HG03460 (cell line): ENCODE measurements at regions not wholly inside any gene's neighbourhood (a gene's known extent, or its start where the extent isn't known, plus 50 kb on each side); places are given as distances from the start of the nearest gene placed in this dataset.
"Not testable (repeated sequence)": the region's sequence is repeated elsewhere in the genome, so short reads cannot be mapped to it uniquely, and the experiment has no call there.

ENCODE experiments used
- ATAC-seq: cut with Tn5 transposase; IDR thresholded peaks from one replicate; pipeline ENCODE4 v1.9.1; 2021; ENCODE audit not compliant: unreplicated experiment

DNA sequence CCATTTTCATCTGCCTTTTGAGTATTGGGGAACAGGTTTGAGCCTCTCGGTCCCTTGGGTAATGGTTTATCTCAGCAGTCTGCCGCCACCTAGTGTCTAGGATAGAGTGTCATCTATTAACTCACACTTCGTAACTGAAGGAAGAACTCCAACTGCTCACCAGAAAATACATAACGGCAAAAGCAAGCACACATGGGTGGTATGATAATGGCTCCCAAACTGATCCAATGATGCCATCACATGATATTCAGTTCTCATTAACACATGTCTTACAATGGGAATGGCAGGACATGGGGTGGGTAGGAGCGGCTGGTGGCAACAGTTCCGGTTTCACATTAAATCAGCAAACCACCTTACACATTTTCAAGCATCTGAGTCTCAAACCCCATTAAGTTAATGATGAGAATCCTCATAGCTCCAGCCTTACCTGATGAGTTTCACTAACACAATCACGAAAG lies 110.7 kb upstream of the PHACTR1 start:
- ATAC-seq: peak; percentile 37

DNA sequence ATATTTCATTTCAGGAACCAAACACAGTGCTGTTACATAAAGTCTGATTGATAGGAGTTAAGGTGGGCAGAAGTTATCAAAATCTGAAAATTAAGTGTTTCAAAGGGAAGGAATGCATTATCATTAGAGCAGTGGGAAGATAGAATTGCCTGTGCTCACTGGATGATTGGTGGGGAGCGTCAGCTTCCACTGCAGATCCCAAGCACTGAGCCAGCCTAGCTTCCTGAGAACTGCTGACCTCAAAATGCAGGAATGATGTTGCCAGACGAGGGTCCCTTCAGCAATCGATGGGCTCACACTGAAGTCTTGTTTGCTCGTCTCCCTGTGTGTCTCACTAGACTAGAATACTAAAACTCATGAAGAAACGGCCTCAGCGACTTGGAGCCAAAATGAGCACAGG lies 110.0 kb upstream of the PHACTR1 start:
- ATAC-seq: no peak

DNA sequence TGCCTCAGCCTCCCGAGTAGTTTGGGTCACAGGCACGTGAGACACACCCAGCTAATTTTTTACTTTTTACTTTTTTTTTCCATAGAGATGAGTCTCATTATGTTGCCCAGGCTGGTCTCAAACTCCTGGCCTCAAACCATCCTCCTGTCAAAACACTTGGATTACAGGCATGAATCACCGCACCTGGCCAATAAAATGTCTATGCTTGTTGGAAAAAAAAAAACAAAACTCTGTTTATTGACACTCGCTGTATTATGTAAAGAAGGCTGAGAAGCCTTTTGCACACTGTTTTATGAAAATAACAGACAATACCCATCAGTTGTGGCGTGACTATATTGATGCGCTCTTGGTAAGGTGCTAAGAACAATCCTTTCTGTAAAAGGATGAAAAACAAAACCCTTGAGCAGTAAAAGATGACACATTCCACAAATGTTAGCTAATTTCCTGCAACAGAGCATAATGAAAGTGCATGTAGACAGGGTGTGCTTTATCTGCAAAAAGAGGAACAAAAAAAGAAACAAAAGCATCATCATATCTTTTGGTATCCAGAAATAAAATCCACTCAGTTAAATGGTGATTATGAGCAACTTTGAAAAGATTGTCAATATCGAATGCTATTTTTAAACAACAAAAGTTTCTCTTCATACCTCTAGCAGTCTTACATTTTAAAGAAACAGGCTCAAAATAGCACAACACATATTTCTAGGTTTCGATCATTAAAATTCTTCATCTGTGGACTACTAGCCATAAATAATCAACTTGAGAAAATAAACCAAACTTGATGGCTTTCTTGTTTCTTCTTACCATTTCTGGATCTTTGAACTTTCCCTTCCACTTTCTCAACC lies 108.3 kb upstream of the PHACTR1 start:
- peak; percentile 75 for ATAC-seq

GRCh38 chr6:12608874-12609273 lies 107.7 kb upstream of the PHACTR1 start:
- ATAC-seq: peak; percentile 29

DNA sequence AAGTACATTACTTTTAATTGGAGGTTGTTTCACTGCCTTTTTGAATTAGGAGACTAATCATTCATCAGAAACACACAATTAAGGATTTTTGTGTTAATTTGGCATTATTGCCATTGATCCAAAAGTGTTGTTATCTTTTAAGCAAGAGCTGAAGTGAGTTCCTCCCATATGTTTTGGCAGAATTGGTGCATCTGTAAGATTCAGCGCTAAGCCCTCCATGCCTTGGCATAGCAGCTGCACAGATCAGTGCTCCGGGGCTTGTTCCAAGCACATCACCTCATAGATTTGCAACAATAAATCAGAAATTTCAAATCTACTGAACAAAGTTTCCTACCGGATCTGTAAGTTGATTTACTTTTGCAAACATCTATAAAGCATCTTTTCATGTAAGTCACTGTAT lies 106.8 kb upstream of the PHACTR1 start:
- no peak for ATAC-seq

GRCh38 chr6:12610862-12611261 lies 105.7 kb upstream of the PHACTR1 start:
- no peak for ATAC-seq

DNA sequence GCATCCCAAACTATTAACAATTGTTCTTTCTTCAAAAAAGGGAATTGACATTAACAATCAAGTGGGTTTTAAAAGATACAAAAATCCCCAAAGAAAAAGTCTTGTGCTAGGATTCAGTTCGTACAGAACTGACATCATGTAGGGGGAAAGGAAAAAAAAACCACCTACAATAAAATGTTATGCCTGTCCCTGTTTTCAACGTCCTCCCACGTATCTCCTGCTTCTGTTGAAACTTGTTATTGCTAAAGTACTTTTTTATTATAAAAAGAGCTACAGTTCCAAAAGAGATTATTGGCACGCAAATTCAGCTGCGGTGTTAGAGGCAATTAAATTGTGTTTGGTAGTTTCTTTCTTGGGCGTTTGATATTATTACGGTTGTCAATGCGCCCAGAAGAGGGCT lies 102.8 kb upstream of the PHACTR1 start:
- no peak for ATAC-seq

GRCh38 chr6:12614456-12614855 lies 102.1 kb upstream of the PHACTR1 start:
- ATAC-seq: no peak

- no peak for ATAC-seq
Observed at GRCh38 chr6:12618296-12618695, 98.3 kb upstream of the PHACTR1 start.

GRCh38 chr6:12621754-12622153 lies 94.8 kb upstream of the PHACTR1 start:
- no peak for ATAC-seq

GRCh38 chr6:12622566-12622965 lies 94.0 kb upstream of the PHACTR1 start:
- ATAC-seq: no peak

DNA sequence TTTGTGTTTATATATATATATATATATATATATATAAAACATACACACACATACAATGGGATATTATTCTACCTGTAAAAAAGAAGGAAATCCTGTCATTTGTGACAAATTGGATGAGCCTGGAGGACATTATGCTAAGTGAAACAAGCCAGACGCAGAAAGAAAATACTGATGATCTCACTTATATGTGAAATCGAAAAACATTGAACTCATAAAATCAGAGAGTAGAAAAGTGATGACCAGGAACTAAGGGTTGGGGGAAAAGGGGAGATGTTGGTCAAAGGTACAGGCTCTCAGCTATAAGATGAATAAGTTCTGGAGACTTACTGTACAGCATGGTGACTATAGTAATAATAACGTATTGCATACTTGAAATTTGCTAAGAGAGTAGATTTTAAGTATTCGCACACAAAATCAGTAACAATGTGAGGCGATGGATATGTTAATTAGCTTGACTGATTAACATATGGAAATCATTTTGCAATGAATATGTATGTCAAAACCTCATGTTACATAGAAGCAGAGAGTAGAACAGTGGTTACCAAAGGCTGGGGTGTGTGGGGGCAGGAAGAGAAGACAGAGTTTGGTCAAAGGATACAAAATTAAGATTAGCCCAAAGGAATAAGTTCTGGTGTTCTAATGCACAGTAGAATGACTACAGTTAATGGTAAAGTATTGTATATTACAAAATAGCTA lies 92.3 kb upstream of the PHACTR1 start:
- no peak for ATAC-seq

GRCh38 chr6:12627053-12627452 lies 89.5 kb upstream of the PHACTR1 start:
- no peak for ATAC-seq

- no peak for ATAC-seq
Observed at GRCh38 chr6:12628327-12628726, 88.2 kb upstream of the PHACTR1 start.

GRCh38 chr6:12633746-12634145 lies 82.8 kb upstream of the PHACTR1 start:
- not testable (repeated sequence) for ATAC-seq

- ATAC-seq: no peak
Observed at GRCh38 chr6:12635375-12635774, 81.2 kb upstream of the PHACTR1 start.

- no peak for ATAC-seq
Observed at GRCh38 chr6:12635813-12636212, 80.8 kb upstream of the PHACTR1 start.

DNA sequence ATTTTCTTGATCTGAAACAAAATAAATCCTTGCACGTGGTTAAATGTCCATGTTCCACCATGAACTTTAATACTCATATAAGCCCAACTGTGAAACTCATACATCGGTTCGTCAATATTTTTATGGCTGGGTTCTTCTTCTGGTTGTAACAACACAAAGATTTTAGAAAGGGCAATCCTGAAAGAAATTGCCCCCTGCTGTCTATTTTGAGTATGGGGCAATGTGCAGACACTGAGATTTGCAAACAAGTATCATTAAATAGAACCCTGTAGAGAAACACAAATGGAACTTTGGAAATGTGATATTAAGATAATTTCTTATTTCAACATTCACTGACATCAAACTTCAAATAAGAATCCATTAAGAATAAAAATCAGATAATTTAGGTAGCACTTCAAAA lies 80.2 kb upstream of the PHACTR1 start:
- no peak for ATAC-seq

DNA sequence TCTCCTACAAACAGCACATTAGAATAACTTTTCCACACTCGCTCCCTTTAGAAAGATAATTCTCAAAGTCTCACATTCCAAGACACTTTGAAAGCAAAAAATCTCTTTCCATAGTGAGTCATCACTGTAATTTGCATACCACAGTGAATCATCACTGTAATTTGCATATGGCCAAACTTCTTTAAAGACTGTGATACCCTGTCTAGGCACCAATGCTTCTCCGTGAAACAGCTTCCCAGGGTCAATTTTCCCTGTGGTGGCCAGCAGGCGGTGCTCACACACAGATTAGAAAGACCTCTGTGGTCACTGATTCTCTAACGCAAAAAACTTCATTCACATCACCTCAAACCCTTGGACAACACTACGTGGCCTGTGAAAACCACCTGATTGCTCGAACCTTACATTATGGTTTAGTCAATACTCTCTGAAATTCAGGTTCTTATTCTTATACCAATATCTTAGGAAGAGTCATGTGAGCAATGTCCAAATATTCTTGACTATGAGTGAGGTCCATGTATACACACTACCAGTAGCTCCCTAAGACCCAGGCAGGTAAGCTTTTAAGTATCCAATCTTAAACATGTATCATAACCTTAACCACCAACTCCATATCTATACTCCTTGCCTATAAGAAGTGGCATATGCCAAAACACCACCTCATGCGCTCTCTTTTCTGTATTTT lies 78.5 kb upstream of the PHACTR1 start:
- peak; percentile 56 for ATAC-seq

DNA sequence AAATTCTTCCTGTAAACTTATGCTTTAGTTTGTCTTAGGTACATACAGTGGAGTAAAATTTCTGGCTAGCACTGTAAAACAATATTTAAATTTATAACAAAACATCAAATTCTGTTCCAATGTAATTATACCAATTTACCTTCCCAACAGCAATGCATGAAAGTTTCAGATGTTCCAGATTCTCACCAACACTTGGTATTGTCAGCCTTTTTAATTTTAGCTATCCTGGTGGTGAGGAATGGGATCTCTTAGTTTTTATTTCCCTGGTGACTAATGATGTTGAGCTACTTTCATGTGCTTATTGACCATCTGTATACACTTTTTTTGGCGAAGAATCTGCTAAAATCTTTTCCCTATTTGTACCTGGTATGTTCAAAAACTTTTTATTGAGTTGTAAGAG lies 76.1 kb upstream of the PHACTR1 start:
- no peak for ATAC-seq

DNA sequence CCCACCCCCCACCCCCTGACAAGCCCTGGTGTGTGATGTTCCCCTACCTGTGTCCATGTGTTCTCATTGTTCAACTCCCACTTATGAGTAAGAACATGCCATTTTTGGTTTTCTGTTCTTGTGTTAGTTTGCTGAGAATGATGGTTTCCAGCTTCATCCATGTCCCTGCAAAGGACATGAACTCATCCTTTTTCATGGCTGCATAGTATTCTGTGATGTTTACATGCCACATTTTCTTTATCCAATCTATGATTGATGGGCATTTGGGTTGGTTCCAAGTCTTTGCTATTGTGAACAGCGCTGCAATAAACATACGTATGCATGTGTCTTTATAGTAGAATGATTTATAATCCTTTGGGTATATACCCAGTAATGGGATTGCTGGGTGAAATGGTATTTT lies 74.8 kb upstream of the PHACTR1 start:
- ATAC-seq: not testable (repeated sequence)

DNA sequence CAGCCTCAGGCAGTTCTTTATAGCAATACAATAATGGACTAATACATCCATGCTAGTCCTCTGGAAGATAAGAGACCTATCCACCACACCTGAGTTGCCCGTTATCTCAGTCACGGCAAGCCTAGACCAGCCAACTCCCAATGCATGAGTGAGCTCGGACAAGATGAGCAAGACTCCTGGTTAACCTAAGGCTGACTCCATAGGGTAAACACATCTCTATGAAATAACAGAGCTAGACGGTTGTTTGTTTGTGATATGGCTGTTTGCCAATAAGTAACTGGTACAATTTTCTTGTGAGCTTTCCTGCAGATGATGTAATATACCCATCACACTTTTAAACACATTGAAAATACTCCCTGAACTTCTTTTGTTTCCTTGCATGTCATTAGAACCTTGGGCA lies 70.6 kb upstream of the PHACTR1 start:
- no peak for ATAC-seq
